GM12878 (cell line): ENCODE measurements at regions not wholly inside any gene's neighbourhood (a gene's known extent, or its start where the extent isn't known, plus 50 kb on each side); places are given as distances from the start of the nearest gene placed in this dataset.

Experiments
- ATAC-seq: fragments of 200-7000 bp; cut with Tn5 transposase; 3 replicates; pipeline ENCODE4 v1.9.1; 2020; ENCODE audit warnings: mild to moderate bottlenecking, moderate library complexity
- BruUV-seq: library from RNA; stranded (reverse); fragments of 400-500 nt; replicated peaks from 2 replicates; lab custom pipeline; 2021; lab: Mats Ljungman, UMichigan
- CTCF ChIA-PET: fragments of 300-600 bp; sonication (Branson Sonifier 250); formaldehyde crosslinking; extraction: SDS; loops from one replicate; lab custom pipeline; 2021; ENCODE audit warnings: inconsistent platforms; lab: Yijun Ruan, JAX
- POLR2A ChIA-PET: fragments of 350-600 bp; formaldehyde crosslinking; extraction: SDS; loops from one replicate; lab custom pipeline; 2021; ENCODE audit warnings: inconsistent platforms; lab: Charles Lee
- RAD21 ChIA-PET: fragments of 300-600 bp; sonication (Branson Sonifier 250); formaldehyde crosslinking; loops from one replicate; lab custom pipeline; 2023; ENCODE audit warnings: antibody characterized with exemption; ENCODE audit not compliant: unreplicated experiment; lab: Charles Lee
- SMC1A ChIA-PET: fragments of 300-600 bp; sonication (Branson Sonifier 250); formaldehyde crosslinking; loops from one replicate; lab custom pipeline; 2023; ENCODE audit not compliant: unreplicated experiment, uncharacterized antibody; lab: Charles Lee
- DNase-seq: peaks from one replicate; pipeline ENCODE4 v3.0.0-alpha.2; 2011; ENCODE audit warnings: low read depth, low spot score
- FAIRE-seq: peaks from 3 replicates; lab custom pipeline; 2011; peaks lifted over from hg19 to GRCh38; lab: Jason Lieb, UNC
- H2AFZ ChIP-seq: 2 replicates; pipeline ENCODE4 v1.6.0; 2011; ENCODE audit warnings: low read depth, low read length, control low read depth; ENCODE audit not compliant: control insufficient read depth
- H3K27ac ChIP-seq: 2 replicates; pipeline ENCODE4 v1.5.1; 2011; ENCODE audit warnings: control low read depth; ENCODE audit not compliant: control insufficient read depth, insufficient read depth
- H3K27me3 ChIP-seq, 2 experiments: replicated peaks in 1 of 2; 2 replicates each; pipeline versions ENCODE4 v1.6.0 to v1.6.1; 2011; ENCODE audit warnings: low read length in 1 of 2; ENCODE audit not compliant: control insufficient read depth in 2 of 2, insufficient read depth in 2 of 2
- H3K36me3 ChIP-seq, 2 experiments: 2 replicates each; pipeline ENCODE4 v1.5.1; 2011; ENCODE audit warnings: low read length in 1 of 2; ENCODE audit not compliant: control insufficient read depth in 2 of 2, insufficient read depth in 2 of 2
- H3K4me1 ChIP-seq: 2 replicates; pipeline ENCODE4 v1.6.1; 2011; ENCODE audit warnings: mild to moderate bottlenecking, low read length, moderate library complexity, mixed read lengths; ENCODE audit not compliant: control insufficient read depth, insufficient read depth
- H3K4me2 ChIP-seq: 2 replicates; pipeline ENCODE4 v1.6.0; 2011; ENCODE audit warnings: control low read depth; ENCODE audit not compliant: control insufficient read depth, insufficient read depth
- H3K4me3 ChIP-seq: fragments of 200-600 bp; sonication (generic); 2 replicates; pipeline ENCODE4 v1.5.1; 2016
- H3K79me2 ChIP-seq: 2 replicates; pipeline ENCODE4 v1.6.0; 2011; ENCODE audit warnings: low read length; ENCODE audit not compliant: control insufficient read depth, insufficient read depth
- H3K9ac ChIP-seq: 2 replicates; pipeline ENCODE4 v1.8.0; 2011; ENCODE audit warnings: low read length, control low read depth, mixed read lengths; ENCODE audit not compliant: control insufficient read depth, insufficient read depth
- H3K9me3 ChIP-seq: replicated peaks from 3 replicates; pipeline ENCODE4 v1.5.1; 2011; ENCODE audit warnings: mild to moderate bottlenecking, low read length; ENCODE audit not compliant: control insufficient read depth, insufficient read depth
- H4K20me1 ChIP-seq: 2 replicates; pipeline ENCODE4 v1.6.0; 2011; ENCODE audit not compliant: control insufficient read depth, insufficient read depth
- BCL3 ChIP-seq: IDR thresholded peaks from 2 replicates; pipeline ENCODE4 v1.6.1; 2011; ENCODE audit warnings: borderline replicate concordance, low read depth, mild to moderate bottlenecking, moderate library complexity, low read length; ENCODE audit not compliant: insufficient read depth, poor library complexity, severe bottlenecking
- BRCA1 ChIP-seq: IDR thresholded peaks from 2 replicates; pipeline ENCODE4 v1.6.1; 2011; ENCODE audit warnings: low read depth, low read length, improper control_type of control experiment
- CEBPB ChIP-seq, 2 experiments: fragments of 150-350 bp in 1 of 2; IDR thresholded peaks; 2 replicates each; pipeline ENCODE4 v1.6.1; 2012 to 2014; ENCODE audit warnings: low read depth in 2 of 2, low read length in 2 of 2, borderline replicate concordance in 1 of 2, inconsistent platforms in 1 of 2
- CHD1 ChIP-seq: IDR thresholded peaks from 2 replicates; pipeline ENCODE4 v1.6.1; 2012; ENCODE audit warnings: low read depth, low read length, improper control_type of control experiment
- EGR1 ChIP-seq, 2 experiments: IDR thresholded peaks; 1 replicate in 1 of 2; 2 replicates in 1 of 2; pipeline ENCODE4 v1.6.1; 2011 to 2012; ENCODE audit warnings: low read depth in 2 of 2, low read length in 2 of 2, borderline replicate concordance in 1 of 2, mild to moderate bottlenecking in 1 of 2, moderate library complexity in 1 of 2
- ESRRA ChIP-seq: IDR thresholded peaks from 2 replicates; pipeline ENCODE4 v1.6.1; 2012; ENCODE audit warnings: mild to moderate bottlenecking, low read length, improper control_type of control experiment
- FOXK2 ChIP-seq: fragments of 450-650 bp; IDR thresholded peaks from 2 replicates; pipeline ENCODE4 v1.6.1; 2017; ENCODE audit warnings: mild to moderate bottlenecking, moderate library complexity
- IKZF2 ChIP-seq, 2 experiments: fragments of 450-650 bp; IDR thresholded peaks; 2 replicates each; pipeline ENCODE4 v1.6.1; 2017; ENCODE audit warnings: mild to moderate bottlenecking in 2 of 2, moderate library complexity in 2 of 2
- MTA3 ChIP-seq: IDR thresholded peaks from 2 replicates; pipeline ENCODE4 v1.6.1; 2012; ENCODE audit warnings: low read length, inconsistent platforms, borderline replicate concordance
- NFIC ChIP-seq: IDR thresholded peaks from 2 replicates; pipeline ENCODE4 v1.6.1; 2012; ENCODE audit warnings: low read depth, mild to moderate bottlenecking, inconsistent platforms, low read length, moderate library complexity
- NFXL1 ChIP-seq: fragments of 450-650 bp; IDR thresholded peaks from 2 replicates; pipeline ENCODE4 v1.6.1; 2017; ENCODE audit warnings: antibody characterized with exemption, mild to moderate bottlenecking, borderline replicate concordance
- POLR2A ChIP-seq: IDR thresholded peaks from 2 replicates; pipeline ENCODE4 v1.6.1; 2011; ENCODE audit warnings: low read depth, mild to moderate bottlenecking, low read length
- RELA ChIP-seq: fragments of 450-650 bp; IDR thresholded peaks from 2 replicates; pipeline ENCODE4 v1.8.0; 2014; ENCODE audit warnings: borderline replicate concordance; ENCODE audit not compliant: partially characterized antibody
- RELB ChIP-seq: fragments of 450-650 bp; IDR thresholded peaks from 2 replicates; pipeline ENCODE4 v1.6.1; 2017; ENCODE audit warnings: low read depth, mild to moderate bottlenecking, moderate library complexity
- RFX5 ChIP-seq: IDR thresholded peaks from 2 replicates; pipeline ENCODE4 v1.6.1; 2011; ENCODE audit warnings: low read depth, low read length, improper control_type of control experiment
- SIN3A ChIP-seq: IDR thresholded peaks from 2 replicates; pipeline ENCODE4 v1.6.1; 2012; ENCODE audit warnings: low read depth, low read length, improper control_type of control experiment
- SUPT20H ChIP-seq: IDR thresholded peaks from 2 replicates; pipeline ENCODE4 v1.6.1; 2011; ENCODE audit warnings: low read depth, mild to moderate bottlenecking, low read length, moderate library complexity, borderline replicate concordance; ENCODE audit not compliant: control insufficient read depth
- ZZZ3 ChIP-seq: IDR thresholded peaks from 2 replicates; pipeline ENCODE4 v1.6.1; 2011; ENCODE audit warnings: low read depth; ENCODE audit not compliant: control insufficient read depth, insufficient read length
- WGBS: methylation state at CpG from one replicate; pipeline ENCODE4 v1.1.6; 2016; ENCODE audit warnings: low lambda C conversion rate; ENCODE audit not compliant: insufficient replicate concordance, insufficient coverage; ENCODE audit errors: missing lambda C conversion rate; 5-methylcytosine and 5-hydroxymethylcytosine counted together
- in situ Hi-C: fragments of 300-500 bp; cut with MboI; formaldehyde crosslinking; loops from 9 replicates; pipeline ENCODE4 v1.14.3; 2018; ENCODE audit warnings: mixed read lengths
- intact Hi-C: fragments of 100-400 bp; cut with micrococcal nuclease; formaldehyde crosslinking; loops from one replicate; pipeline ENCODE4 v1.14.2; 2022; ENCODE audit not compliant: unreplicated experiment

GRCh38 chr6:8733879-8734278 lies 298.5 kb upstream of the SLC35B3 start:
- Histone ChIP-seq H3K79me2 (no peaks in the 10 kb centered on the region), H2AFZ (no peak overlapping the region), H3K4me3 (no peak overlapping the region), H3K36me3 (no peaks in the 10 kb centered on the region), H3K4me2 (no peak overlapping the region), H3K4me1 (no peaks in the 10 kb centered on the region; the same call in 1 of the 2 replicates), H3K27ac (no peak overlapping the region), H4K20me1 (no peaks in the 10 kb centered on the region), H3K9ac (no peak overlapping the region), H3K9me3 (no peaks in the 10 kb centered on the region), H3K27me3 (no peaks in the 10 kb centered on the region)
- no TSS peak for BruUV-seq
- RAD21 ChIA-PET, result no interaction called here
- TF ChIP-seq CHD1 (no peak), SUPT20H (no peak), ESRRA (no peak), POLR2A (no peak), CEBPB (IDR thresholded peaks at IDR 0.05; ENCODE audit: borderline replicate concordance in 1 of 2, low read depth in 2 of 2, low read length in 2 of 2) (no peak), RELA (no peak), RELB (no peak), SIN3A (no peak), RFX5 (no peak), ZZZ3 (no peak), NFIC (no peak), EGR1 (IDR thresholded peaks at IDR 0.05; ENCODE audit: borderline replicate concordance in 1 of 2, low read depth in 2 of 2, low read length in 2 of 2) (no peak), FOXK2 (no peak), MTA3 (no peak), NFXL1 (no peak), IKZF2 (IDR thresholded peaks at IDR 0.05) (no peak), BCL3 (no peak), BRCA1 (no peak)
- intact Hi-C loops, result no loop called here
- SMC1A ChIA-PET, result no interaction called here
- CTCF ChIA-PET, result interaction anchor here (0.5 kb wide), 1 partner anchor 1566 kb away, joined by 3 read pairs; no protein-coding TSS in a partner anchor
- WGBS, result 49% methylated on average over 5 of the region's 5 CpGs
- DNase-seq, result no peak
- ATAC-seq, result no peak
- in situ Hi-C loops, result no loop called here
- no peak for FAIRE-seq
- POLR2A ChIA-PET, result no interaction called here
